AG09309 (cell line): ENCODE measurements at regions not wholly inside any gene's neighbourhood (a gene's known extent, or its start where the extent isn't known, plus 50 kb on each side); places are given as distances from the start of the nearest gene placed in this dataset.

Experiments
- DNase-seq: peaks from one replicate; pipeline ENCODE4 v3.0.0-alpha.2; 2010; ENCODE audit warnings: low read depth
- H3K4me3 ChIP-seq: 2 replicates; pipeline ENCODE4 v1.5.1; 2011; ENCODE audit warnings: mild to moderate bottlenecking, low read depth, low read length, moderate library complexity; ENCODE audit not compliant: control insufficient read depth
- CTCF ChIP-seq: IDR thresholded peaks from 2 replicates; pipeline ENCODE4 v1.5.1; 2011; ENCODE audit warnings: mild to moderate bottlenecking, low read depth, low read length, inconsistent platforms; ENCODE audit not compliant: insufficient read depth, control insufficient read depth; ENCODE audit errors: missing control alignments

- TF ChIP-seq CTCF, result no peak
- DNase-seq, result no peak
- H3K4me3 ChIP-seq, result no peak overlapping the region
Measured at GRCh38 chr12:87660987-87661774, 368.0 kb downstream of the C12orf50 start.

GRCh38 chr12:87660291-87660690 lies 368.9 kb downstream of the C12orf50 start:
- no peak for DNase-seq
- TF ChIP-seq CTCF, result no peak
- H3K4me3 ChIP-seq, result no peak overlapping the region

GRCh38 chr12:87656311-87656710 lies 372.9 kb downstream of the C12orf50 start:
- no peak for TF ChIP-seq CTCF
- H3K4me3 ChIP-seq, result no peak overlapping the region
- no peak for DNase-seq

- no peak for DNase-seq
- no peak overlapping the region for H3K4me3 ChIP-seq
- no peak for TF ChIP-seq CTCF
Measured at GRCh38 chr12:87651670-87652425, 377.4 kb downstream of the C12orf50 start.

GRCh38 chr12:87642245-87642644 lies 387.0 kb downstream of the C12orf50 start:
- H3K4me3 ChIP-seq, result no peak overlapping the region
- TF ChIP-seq CTCF, result no peak

GRCh38 chr12:87618199-87618598 lies 411.0 kb downstream of the C12orf50 start:
- no peak for DNase-seq
- no peak for TF ChIP-seq CTCF
- no peak overlapping the region for H3K4me3 ChIP-seq

More at GRCh38 chr12:87642245-87642644, 387.0 kb downstream of the C12orf50 start:
- DNase-seq, result no peak
